ENCODE measurements at regions not wholly inside any gene's neighbourhood (a gene's known extent, or its start where the extent isn't known, plus 50 kb on each side); places are given as distances from the start of the nearest gene placed in this dataset.

DNA sequence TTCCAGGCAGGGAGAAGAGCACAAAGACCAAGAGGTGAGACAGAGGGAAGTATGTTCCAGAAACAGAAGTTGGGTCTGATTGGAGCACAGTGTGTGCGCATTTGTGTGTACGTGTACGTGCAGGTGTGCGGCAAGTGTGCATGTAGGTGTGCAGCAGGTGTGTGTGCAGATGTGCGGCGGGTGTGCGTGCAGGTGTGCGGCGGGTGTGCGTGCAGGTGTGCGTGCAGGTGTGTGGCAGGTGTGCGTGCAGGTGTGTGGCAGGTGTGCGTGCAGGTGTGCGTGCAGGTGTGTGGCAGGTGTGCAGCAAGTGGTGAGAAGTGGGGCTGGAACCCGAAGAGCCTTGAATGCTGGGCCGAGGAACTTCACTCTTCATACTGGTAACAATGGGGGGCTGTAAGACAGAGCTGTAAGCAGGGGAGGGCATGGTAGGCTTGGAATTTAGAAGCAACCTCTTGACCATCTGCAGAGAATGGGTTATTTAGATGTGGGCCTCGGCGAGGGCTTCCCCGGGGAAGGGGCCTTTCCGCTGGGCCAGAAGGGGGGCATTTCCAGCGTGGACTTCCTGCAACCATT lies 118.0 kb upstream of the WNT4 start:
- TF ChIP-seq EZH2 (IDR thresholded peaks at IDR 0.05) = no peak
- TF ChIP-seq POLR2AphosphoS5 (IDR thresholded peaks at IDR 0.05; ENCODE audit: borderline replicate concordance, low read depth, low read length) = no peak
